GM19452 (cell line): ENCODE measurements at regions not wholly inside any gene's neighbourhood (a gene's known extent, or its start where the extent isn't known, plus 50 kb on each side); places are given as distances from the start of the nearest gene placed in this dataset.

Experiments used
- ATAC-seq: cut with Tn5 transposase; IDR thresholded peaks from one replicate; pipeline ENCODE4 v1.9.1; 2021; ENCODE audit not compliant: unreplicated experiment

- ATAC-seq, result no peak
These were observed 192.7 kb upstream of the ATP2B1 start for GRCh38 chr12:89901319-89901718.

- ATAC-seq, result no peak
These were observed 191.0 kb upstream of the ATP2B1 start for GRCh38 chr12:89899651-89900050.

GRCh38 chr12:89895591-89895990, 187.0 kb upstream of the ATP2B1 start:
- ATAC-seq, result no peak

GRCh38 chr12:89895101-89895500, 186.5 kb upstream of the ATP2B1 start:
- ATAC-seq, result no peak

- no peak for ATAC-seq
These were observed 185.5 kb upstream of the ATP2B1 start for GRCh38 chr12:89893972-89894706.

GRCh38 chr12:89892436-89892835, 183.8 kb upstream of the ATP2B1 start:
- ATAC-seq, result no peak

GRCh38 chr12:89891933-89892332, 183.3 kb upstream of the ATP2B1 start:
- ATAC-seq, result no peak

- no peak for ATAC-seq
These were observed 181.5 kb upstream of the ATP2B1 start for GRCh38 chr12:89890161-89890560.

- no peak for ATAC-seq
These were observed 180.4 kb upstream of the ATP2B1 start for GRCh38 chr12:89889062-89889461.

GRCh38 chr12:89884952-89885351, 176.3 kb upstream of the ATP2B1 start:
- ATAC-seq, result no peak

GRCh38 chr12:89884416-89884898, 175.8 kb upstream of the ATP2B1 start:
- ATAC-seq, result no peak

GRCh38 chr12:89883630-89884389, 175.2 kb upstream of the ATP2B1 start:
- ATAC-seq, result no peak

- ATAC-seq, result no peak
These were observed 174.2 kb upstream of the ATP2B1 start for GRCh38 chr12:89882792-89883191.

- peak; percentile 25 for ATAC-seq
These were observed 173.4 kb upstream of the ATP2B1 start for GRCh38 chr12:89882050-89882449.

GRCh38 chr12:89880690-89881350, 172.2 kb upstream of the ATP2B1 start:
- ATAC-seq, result peak; percentile 97

- ATAC-seq, result no peak
These were observed 171.1 kb upstream of the ATP2B1 start for GRCh38 chr12:89879766-89880165.

GRCh38 chr12:89878950-89879349, 170.3 kb upstream of the ATP2B1 start:
- ATAC-seq, result no peak

GRCh38 chr12:89878327-89878726, 169.7 kb upstream of the ATP2B1 start:
- no peak for ATAC-seq

GRCh38 chr12:89877671-89878070, 169.0 kb upstream of the ATP2B1 start:
- no peak for ATAC-seq

GRCh38 chr12:89877136-89877535, 168.5 kb upstream of the ATP2B1 start:
- no peak for ATAC-seq

- ATAC-seq, result no peak
These were observed 167.2 kb upstream of the ATP2B1 start for GRCh38 chr12:89875809-89876208.

- ATAC-seq, result no peak
These were observed 166.6 kb upstream of the ATP2B1 start for GRCh38 chr12:89875225-89875624.
